GM18909 (cell line): ENCODE measurements at regions not wholly inside any gene's neighbourhood (a gene's known extent, or its start where the extent isn't known, plus 50 kb on each side); places are given as distances from the start of the nearest gene placed in this dataset.

Experiments
- ATAC-seq: cut with Tn5 transposase; IDR thresholded peaks from one replicate; pipeline ENCODE4 v1.9.1; 2021; ENCODE audit warnings: mild to moderate bottlenecking; ENCODE audit not compliant: unreplicated experiment, poor library complexity

GRCh38 chr3:22101811-22102210, 350.8 kb upstream of the ZNF385D start:
- ATAC-seq: no peak

- no peak for ATAC-seq
These were observed 352.4 kb upstream of the ZNF385D start for GRCh38 chr3:22103423-22103822.

- ATAC-seq: no peak
These were observed 355.3 kb upstream of the ZNF385D start for GRCh38 chr3:22106213-22106896.

- no peak for ATAC-seq
These were observed 360.2 kb upstream of the ZNF385D start for GRCh38 chr3:22111226-22111625.

GRCh38 chr3:22113453-22113852, 362.4 kb upstream of the ZNF385D start:
- no peak for ATAC-seq

GRCh38 chr3:22115581-22115980, 364.6 kb upstream of the ZNF385D start:
- ATAC-seq: no peak

- ATAC-seq: no peak
These were observed 366.1 kb upstream of the ZNF385D start for GRCh38 chr3:22117091-22117490.

GRCh38 chr3:22117751-22118346, 366.8 kb upstream of the ZNF385D start:
- ATAC-seq: no peak

- ATAC-seq: no peak
These were observed 367.5 kb upstream of the ZNF385D start for GRCh38 chr3:22118542-22118941.

GRCh38 chr3:22121068-22121701, 370.2 kb upstream of the ZNF385D start:
- ATAC-seq: peak; percentile 80

GRCh38 chr3:22122567-22122966, 371.6 kb upstream of the ZNF385D start:
- peak; percentile 74 for ATAC-seq

- no peak for ATAC-seq
These were observed 378.1 kb upstream of the ZNF385D start for GRCh38 chr3:22129101-22129500.

GRCh38 chr3:22141769-22142168, 390.8 kb upstream of the ZNF385D start:
- no peak for ATAC-seq

GRCh38 chr3:22147161-22147560, 396.2 kb upstream of the ZNF385D start:
- ATAC-seq: no peak

- ATAC-seq: peak; percentile 39
These were observed 405.9 kb upstream of the ZNF385D start for GRCh38 chr3:22156868-22157267.

GRCh38 chr3:22157848-22158247, 406.8 kb upstream of the ZNF385D start:
- no peak for ATAC-seq

GRCh38 chr3:22159004-22159695, 408.1 kb upstream of the ZNF385D start:
- ATAC-seq: no peak

- no peak for ATAC-seq
These were observed 410.3 kb upstream of the ZNF385D start for GRCh38 chr3:22161315-22161714.

- no peak for ATAC-seq
These were observed 419.4 kb upstream of the ZNF385D start for GRCh38 chr3:22170370-22170769.

GRCh38 chr3:22172964-22173363, 422.0 kb upstream of the ZNF385D start:
- ATAC-seq: no peak

GRCh38 chr3:22175947-22176346, 424.9 kb upstream of the ZNF385D start:
- ATAC-seq: no peak
